ENCODE measurements at regions not wholly inside any gene's neighbourhood (a gene's known extent, or its start where the extent isn't known, plus 50 kb on each side); places are given as distances from the start of the nearest gene placed in this dataset.

- no peak for DNase-seq (ENCODE audit: low spot score)
Observed at GRCh38 chr7:67754651-67755050, 758.0 kb downstream of the TYW1 start.

- DNase-seq (ENCODE audit: low spot score) = no peak
Observed at GRCh38 chr7:67758551-67758950, 761.9 kb downstream of the TYW1 start.

GRCh38 chr7:67760971-67761370 is 764.3 kb downstream of the TYW1 start:
- DNase-seq (ENCODE audit: low spot score) = no peak

- no peak for DNase-seq (ENCODE audit: low spot score)
Observed at GRCh38 chr7:67762516-67762915, 765.9 kb downstream of the TYW1 start.

- no peak for DNase-seq (ENCODE audit: low spot score)
Observed at GRCh38 chr7:67764289-67764688, 767.7 kb downstream of the TYW1 start.

- DNase-seq (ENCODE audit: low spot score) = no peak
Observed at GRCh38 chr7:67765481-67766175, 769.0 kb downstream of the TYW1 start.

- DNase-seq (ENCODE audit: low spot score) = no peak
Observed at GRCh38 chr7:67766906-67767410, 770.3 kb downstream of the TYW1 start.

GRCh38 chr7:67771846-67772605 is 775.4 kb downstream of the TYW1 start:
- DNase-seq (ENCODE audit: low spot score) = no peak

- DNase-seq (ENCODE audit: low spot score) = no peak
Observed at GRCh38 chr7:67773081-67773480, 776.4 kb downstream of the TYW1 start.

- DNase-seq (ENCODE audit: low spot score) = no peak
Observed at GRCh38 chr7:67777119-67777518, 780.5 kb downstream of the TYW1 start.

GRCh38 chr7:67781841-67782240 is 785.2 kb downstream of the TYW1 start:
- DNase-seq (ENCODE audit: low spot score) = no peak

- no peak for DNase-seq (ENCODE audit: low spot score)
Observed at GRCh38 chr7:67786021-67786420, 789.4 kb downstream of the TYW1 start.

GRCh38 chr7:67788669-67789068 is 792.0 kb downstream of the TYW1 start:
- no peak for DNase-seq (ENCODE audit: low spot score)

GRCh38 chr7:67791918-67792317 is 795.3 kb downstream of the TYW1 start:
- DNase-seq (ENCODE audit: low spot score) = no peak

- no peak for DNase-seq (ENCODE audit: low spot score)
Observed at GRCh38 chr7:67794544-67794943, 797.9 kb downstream of the TYW1 start.

- DNase-seq (ENCODE audit: low spot score) = no peak
Observed at GRCh38 chr7:67803789-67804188, 807.2 kb downstream of the TYW1 start.

GRCh38 chr7:67805921-67806471 is 809.4 kb downstream of the TYW1 start:
- DNase-seq (ENCODE audit: low spot score) = no peak

- DNase-seq (ENCODE audit: low spot score) = no peak
Observed at GRCh38 chr7:67807826-67808225, 811.2 kb downstream of the TYW1 start.

GRCh38 chr7:67809586-67809985 is 813.0 kb downstream of the TYW1 start:
- DNase-seq (ENCODE audit: low spot score) = no peak

- no peak for DNase-seq (ENCODE audit: low spot score)
Observed at GRCh38 chr7:67813621-67814292, 817.1 kb downstream of the TYW1 start.

- no peak for DNase-seq (ENCODE audit: low spot score)
Observed at GRCh38 chr7:67817481-67817880, 820.8 kb downstream of the TYW1 start.

GRCh38 chr7:67821116-67821515 is 824.5 kb downstream of the TYW1 start:
- DNase-seq (ENCODE audit: low spot score) = no peak
